CD4-positive, alpha-beta T cell (primary cell): ENCODE measurements at regions not wholly inside any gene's neighbourhood (a gene's known extent, or its start where the extent isn't known, plus 50 kb on each side); places are given as distances from the start of the nearest gene placed in this dataset.

Source experiments
- ATAC-seq: fragments of 200-7000 bp; cut with Tn5 transposase; one replicate; pipeline ENCODE4 v1.10.0; 2022; ENCODE audit warnings: mild to moderate bottlenecking; ENCODE audit not compliant: poor library complexity
- CTCF ChIA-PET: fragments of 350-600 bp; sonication (Branson Sonifier 250); formaldehyde crosslinking; loops from one replicate; lab custom pipeline; 2021; ENCODE audit warnings: antibody characterized with exemption, inconsistent platforms; lab: Charles Lee
- POLR2A ChIA-PET: fragments of 350-600 bp; sonication (Branson Sonifier 250); formaldehyde crosslinking; loops from one replicate; lab custom pipeline; 2021; ENCODE audit warnings: antibody characterized with exemption, inconsistent platforms; lab: Charles Lee
- DNase-seq, 14 experiments: peaks; one replicate each; pipeline ENCODE4 v3.0.0-alpha.2; 2013 to 2020; ENCODE audit warnings: mixed read lengths in 2 of 14
- H3K27ac ChIP-seq, 2 donors: one replicate each; pipeline versions ENCODE4 v1.5.1 to v1.7.0; 2013; ENCODE audit warnings: low read length in 2 of 2, low read depth in 1 of 2, mild to moderate bottlenecking in 1 of 2
- H3K27me3 ChIP-seq, 2 experiments: 1 replicate in 1 of 2; 2 replicates in 1 of 2; pipeline versions ENCODE4 v1.6.1 to v1.7.0; 2013; ENCODE audit warnings: low read length in 2 of 2, control low read depth in 1 of 2, mild to moderate bottlenecking in 1 of 2, moderate library complexity in 1 of 2; ENCODE audit not compliant: insufficient read depth in 2 of 2, control insufficient read depth in 1 of 2
- H3K36me3 ChIP-seq: one replicate; pipeline ENCODE4 v1.6.1; 2013; ENCODE audit warnings: low read length, control low read depth; ENCODE audit not compliant: insufficient read depth
- H3K4me1 ChIP-seq: one replicate; pipeline ENCODE4 v1.6.1; 2013; ENCODE audit warnings: low read length, control low read depth; ENCODE audit not compliant: insufficient read depth
- H3K4me3 ChIP-seq: one replicate; pipeline ENCODE4 v1.5.1; 2013; ENCODE audit warnings: mild to moderate bottlenecking, low read length, moderate library complexity
- H3K9me3 ChIP-seq, 2 experiments: 1 replicate in 1 of 2; 2 replicates in 1 of 2; pipeline versions ENCODE4 v1.6.1 to v1.7.0; 2013; ENCODE audit warnings: low read length in 2 of 2, mild to moderate bottlenecking in 2 of 2, control low read depth in 1 of 2, moderate library complexity in 1 of 2; ENCODE audit not compliant: control insufficient read depth in 1 of 2, insufficient read depth in 1 of 2
- H3K27ac Mint-ChIP-seq: one replicate; pipeline ENCODE4 v1.8.0; 2020; ENCODE audit warnings: mixed read lengths
- H3K27me3 Mint-ChIP-seq: one replicate; pipeline ENCODE4 v1.8.0; 2021; ENCODE audit warnings: mixed read lengths
- H3K36me3 Mint-ChIP-seq: one replicate; pipeline ENCODE4 v1.8.0; 2021; ENCODE audit warnings: low read depth, mixed read lengths
- H3K4me1 Mint-ChIP-seq: one replicate; pipeline ENCODE4 v1.8.0; 2021; ENCODE audit warnings: low read depth, mixed read lengths
- H3K4me3 Mint-ChIP-seq: one replicate; pipeline ENCODE4 v1.8.0; 2020; ENCODE audit warnings: mild to moderate bottlenecking, mixed read lengths
- H3K9me3 Mint-ChIP-seq: one replicate; pipeline ENCODE4 v1.8.0; 2020; ENCODE audit warnings: mixed read lengths
- intact Hi-C, 2 experiments: fragments of 100-400 bp; cut with DNase I in 1 of 2; cut with micrococcal nuclease in 1 of 2; formaldehyde crosslinking; loops; one replicate each; pipeline versions ENCODE4 v1.15.1 to v1.9.0; 2023 to 2025; cut with DNase I, micrococcal nuclease
- TF ChIP-seq, protein P1 (sequence below): fragments of 200-600 bp; IDR thresholded peaks from one replicate; pipeline ENCODE4 v1.8.0; 2022; ENCODE audit warnings: antibody characterized with exemption, mild to moderate bottlenecking

DNA sequence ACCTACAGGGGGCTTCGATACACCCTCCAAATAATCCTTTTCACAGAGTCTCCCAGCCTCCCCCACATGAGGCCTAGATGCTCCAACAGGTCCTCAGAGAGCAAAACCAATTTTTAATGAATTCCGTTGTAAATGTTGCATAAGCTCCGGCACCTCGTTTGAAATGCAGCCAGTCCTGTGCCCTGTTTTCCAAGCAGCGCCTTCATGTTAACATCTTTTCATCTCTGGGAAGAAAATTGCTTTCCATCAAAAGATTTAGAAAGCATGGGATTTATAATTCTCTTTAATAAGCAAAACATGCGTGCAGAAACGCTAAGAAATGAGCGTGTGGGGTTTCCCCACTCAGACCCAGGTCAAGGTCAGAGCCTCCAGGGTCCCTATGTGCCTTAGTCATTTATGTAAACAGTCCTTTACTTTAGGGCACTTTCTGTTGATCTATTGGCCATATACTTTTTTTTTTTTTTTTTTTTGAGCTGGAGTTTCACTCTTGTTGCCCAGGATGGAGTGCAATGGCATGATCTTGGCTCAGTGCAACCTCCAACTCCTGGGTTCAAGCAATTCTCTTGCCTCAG lies 177.5 kb upstream of the S1PR3 start:
- Histone ChIP-seq H3K4me1 (no peaks in the 10 kb centered on the region), H3K4me3 (no peak overlapping the region), H3K27me3 (peaks cover 6 to 15% of the 10 kb centered on the region in 2 experiments), H3K9me3 (no peaks in the 10 kb centered on the region), H3K27ac (no peak overlapping the region), H3K36me3 (no peaks in the 10 kb centered on the region)
- H3K27ac Mint-ChIP-seq = no peak overlapping the region
- ATAC-seq (no peak), DNase-seq (no peak)
- H3K4me1 Mint-ChIP-seq = no peaks in the 10 kb centered on the region
- TF ChIP-seq, protein P1, sequence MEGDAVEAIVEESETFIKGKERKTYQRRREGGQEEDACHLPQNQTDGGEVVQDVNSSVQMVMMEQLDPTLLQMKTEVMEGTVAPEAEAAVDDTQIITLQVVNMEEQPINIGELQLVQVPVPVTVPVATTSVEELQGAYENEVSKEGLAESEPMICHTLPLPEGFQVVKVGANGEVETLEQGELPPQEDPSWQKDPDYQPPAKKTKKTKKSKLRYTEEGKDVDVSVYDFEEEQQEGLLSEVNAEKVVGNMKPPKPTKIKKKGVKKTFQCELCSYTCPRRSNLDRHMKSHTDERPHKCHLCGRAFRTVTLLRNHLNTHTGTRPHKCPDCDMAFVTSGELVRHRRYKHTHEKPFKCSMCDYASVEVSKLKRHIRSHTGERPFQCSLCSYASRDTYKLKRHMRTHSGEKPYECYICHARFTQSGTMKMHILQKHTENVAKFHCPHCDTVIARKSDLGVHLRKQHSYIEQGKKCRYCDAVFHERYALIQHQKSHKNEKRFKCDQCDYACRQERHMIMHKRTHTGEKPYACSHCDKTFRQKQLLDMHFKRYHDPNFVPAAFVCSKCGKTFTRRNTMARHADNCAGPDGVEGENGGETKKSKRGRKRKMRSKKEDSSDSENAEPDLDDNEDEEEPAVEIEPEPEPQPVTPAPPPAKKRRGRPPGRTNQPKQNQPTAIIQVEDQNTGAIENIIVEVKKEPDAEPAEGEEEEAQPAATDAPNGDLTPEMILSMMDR = no peak
- intact Hi-C loops = no loop called here
- H3K36me3 Mint-ChIP-seq = no peaks in the 10 kb centered on the region
- ChIA-PET POLR2A (no interaction called here), CTCF (no interaction called here)
- no peaks in the 10 kb centered on the region for H3K9me3 Mint-ChIP-seq
- no peak overlapping the region for H3K4me3 Mint-ChIP-seq
- H3K27me3 Mint-ChIP-seq = peaks cover 43% of the 10 kb centered on the region

DNA sequence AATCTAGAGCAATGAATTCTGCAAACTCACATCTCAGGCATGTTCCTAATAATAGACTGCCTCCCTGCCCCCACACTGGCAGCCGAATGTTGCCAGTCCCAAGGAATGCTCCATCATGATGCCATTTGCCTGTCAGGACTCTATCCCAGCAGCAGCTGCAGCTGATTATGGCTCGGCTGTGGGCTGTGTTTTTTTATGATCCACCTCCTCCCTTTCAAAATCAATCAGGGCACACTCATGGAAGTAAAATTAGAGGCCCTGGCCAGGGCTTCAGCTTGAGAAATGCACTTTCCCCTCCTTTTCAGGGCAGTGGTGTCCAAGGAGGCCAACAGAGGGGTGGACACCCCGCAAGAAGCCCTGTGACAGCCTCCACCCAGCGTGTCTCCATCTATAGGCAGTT lies 176.7 kb upstream of the S1PR3 start:
- no peak overlapping the region for H3K27ac Mint-ChIP-seq
- no peaks in the 10 kb centered on the region for H3K36me3 Mint-ChIP-seq
- H3K27me3 Mint-ChIP-seq = peaks cover 36% of the 10 kb centered on the region
- no peak overlapping the region for H3K4me3 Mint-ChIP-seq
- TF ChIP-seq, protein P1 = no peak
- no peak for ATAC-seq
- Histone ChIP-seq H3K4me1 (no peaks in the 10 kb centered on the region), H3K36me3 (no peaks in the 10 kb centered on the region), H3K9me3 (no peaks in the 10 kb centered on the region), H3K27ac (no peak overlapping the region), H3K4me3 (no peak overlapping the region), H3K27me3 (peaks cover 10 to 15% of the 10 kb centered on the region in 2 experiments)
- CTCF ChIA-PET = no interaction called here
- POLR2A ChIA-PET = no interaction called here
- DNase-seq = no peak
- no peaks in the 10 kb centered on the region for H3K4me1 Mint-ChIP-seq
- no peaks in the 10 kb centered on the region for H3K9me3 Mint-ChIP-seq
- intact Hi-C loops = no loop called here

DNA sequence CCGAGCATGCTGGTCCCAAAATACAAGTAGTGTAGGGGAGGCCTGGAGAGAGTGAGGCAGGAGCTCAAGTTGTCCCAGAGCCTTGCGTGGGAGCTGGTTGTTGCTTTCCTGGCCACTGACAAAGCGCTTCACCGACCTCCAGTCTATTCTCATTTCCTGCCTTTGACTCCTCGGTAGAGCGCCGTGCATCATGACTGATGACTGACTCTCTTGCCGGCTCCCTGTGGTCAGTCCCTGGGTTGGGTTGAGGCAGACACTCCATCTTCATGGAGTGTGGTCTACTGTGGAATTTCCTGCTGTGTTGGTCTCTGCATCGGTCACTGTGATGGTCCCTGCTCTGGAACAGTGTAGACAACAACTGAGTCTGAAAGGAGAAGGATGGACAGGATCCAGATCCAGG lies 175.1 kb upstream of the S1PR3 start:
- peaks cover 10 to 11% of the 10 kb centered on the region in 2 experiments for H3K27me3 ChIP-seq
- no peaks in the 10 kb centered on the region for H3K9me3 Mint-ChIP-seq
- intact Hi-C loops = no loop called here
- peaks cover 23% of the 10 kb centered on the region for H3K27me3 Mint-ChIP-seq
- H3K27ac ChIP-seq = no peak overlapping the region
- no peak overlapping the region for H3K4me3 Mint-ChIP-seq
- no peaks in the 10 kb centered on the region for H3K4me1 Mint-ChIP-seq
- ChIA-PET POLR2A (no interaction called here), CTCF (no interaction called here)
- no peaks in the 10 kb centered on the region for H3K36me3 Mint-ChIP-seq
- no peaks in the 10 kb centered on the region for H3K36me3 ChIP-seq
- H3K27ac Mint-ChIP-seq = no peak overlapping the region
- no peaks in the 10 kb centered on the region for H3K9me3 ChIP-seq
- TF ChIP-seq, protein P1 = no peak
- no peaks in the 10 kb centered on the region for H3K4me1 ChIP-seq
- DNase-seq = no peak
- H3K4me3 ChIP-seq = no peak overlapping the region
- no peak for ATAC-seq
